Activated CD4-positive, alpha-beta memory T cell treated with anti-CD3 and anti-CD28 coated beads, Interleukin-2, amount 10 ng/mL, durations not matched to agents 7 days and 5 days (primary cell): ENCODE measurements at regions not wholly inside any gene's neighbourhood (a gene's known extent, or its start where the extent isn't known, plus 50 kb on each side); places are given as distances from the start of the nearest gene placed in this dataset.
"Not testable (repeated sequence)": the region's sequence is repeated elsewhere in the genome, so short reads cannot be mapped to it uniquely, and the experiment has no call there.

Experiments
- CTCF ChIA-PET: fragments of 350-600 bp; sonication (Branson Sonifier 250); formaldehyde crosslinking; loops from one replicate; lab custom pipeline; 2021; ENCODE audit warnings: antibody characterized with exemption, inconsistent platforms; lab: Charles Lee
- POLR2A ChIA-PET: fragments of 350-600 bp; sonication (Branson Sonifier 250); formaldehyde crosslinking; loops from one replicate; lab custom pipeline; 2021; ENCODE audit warnings: antibody characterized with exemption; lab: Charles Lee
- DNase-seq: peaks from one replicate; pipeline ENCODE4 v3.0.0-alpha.2; 2020
- H3K27ac Mint-ChIP-seq: one replicate; pipeline ENCODE4 v1.8.0; 2021; ENCODE audit warnings: mild to moderate bottlenecking, mixed read lengths
- H3K27me3 Mint-ChIP-seq: one replicate; pipeline ENCODE4 v1.8.0; 2021; ENCODE audit warnings: mixed read lengths
- H3K36me3 Mint-ChIP-seq: one replicate; pipeline ENCODE4 v1.8.0; 2021; ENCODE audit warnings: low read depth, mixed read lengths
- H3K4me1 Mint-ChIP-seq: one replicate; pipeline ENCODE4 v1.8.0; 2021; ENCODE audit warnings: mixed read lengths
- H3K4me3 Mint-ChIP-seq: one replicate; pipeline ENCODE4 v1.8.0; 2021; ENCODE audit warnings: mild to moderate bottlenecking, mixed read lengths
- H3K9me3 Mint-ChIP-seq: one replicate; pipeline ENCODE4 v1.8.0; 2021; ENCODE audit warnings: mixed read lengths

DNA sequence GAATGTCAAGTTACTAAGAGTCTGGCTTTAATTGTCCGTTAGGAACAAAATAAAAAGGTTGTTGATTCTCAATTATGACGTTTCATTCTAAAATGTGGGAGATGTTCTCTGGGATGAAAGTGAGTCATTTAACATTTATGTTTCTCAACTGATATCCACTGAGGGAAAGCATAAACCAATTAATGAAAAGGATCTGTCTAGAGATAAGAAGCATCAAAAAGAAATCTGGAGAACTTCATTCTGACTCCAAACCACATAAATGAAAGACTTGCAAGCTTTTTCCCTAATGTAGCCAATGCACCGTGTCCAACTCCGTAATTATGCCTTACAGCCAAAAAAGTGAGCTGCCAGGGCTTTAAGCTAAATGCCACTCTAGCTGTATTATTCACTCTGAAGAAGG lies 654.2 kb downstream of the TLE1 start:
- H3K9me3 Mint-ChIP-seq = peaks cover 2% of the 10 kb centered on the region
- no peaks in the 10 kb centered on the region for H3K36me3 Mint-ChIP-seq
- CTCF ChIA-PET = no interaction called here
- POLR2A ChIA-PET = no interaction called here
- no peak overlapping the region for H3K4me3 Mint-ChIP-seq
- H3K4me1 Mint-ChIP-seq = no peaks in the 10 kb centered on the region
- H3K27me3 Mint-ChIP-seq = no peaks in the 10 kb centered on the region
- H3K27ac Mint-ChIP-seq = no peak overlapping the region
- no peak for DNase-seq

DNA sequence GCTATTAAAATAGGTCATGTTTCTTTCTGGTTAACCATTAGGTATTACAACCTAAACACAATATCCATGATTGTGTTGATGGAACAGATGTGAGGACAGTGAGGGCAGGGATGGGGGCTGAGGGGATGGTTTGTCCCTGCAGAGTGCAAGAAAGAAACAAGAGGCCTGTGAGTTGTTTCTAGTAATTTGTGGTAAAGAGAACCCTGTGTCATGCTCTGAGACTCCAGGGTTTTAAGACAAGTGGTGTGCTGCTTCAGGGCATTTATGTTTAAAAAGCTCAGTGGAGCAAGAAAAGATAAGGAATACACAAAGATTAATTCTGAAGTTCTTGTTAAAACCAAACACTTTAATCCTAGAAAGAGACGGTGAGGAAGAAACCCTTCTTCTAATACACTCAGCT lies 656.5 kb downstream of the TLE1 start:
- no peaks in the 10 kb centered on the region for H3K4me1 Mint-ChIP-seq
- no peaks in the 10 kb centered on the region for H3K9me3 Mint-ChIP-seq
- H3K36me3 Mint-ChIP-seq = no peaks in the 10 kb centered on the region
- no peak for DNase-seq
- no peak overlapping the region for H3K27ac Mint-ChIP-seq
- ChIA-PET POLR2A (no interaction called here), CTCF (no interaction called here)
- H3K27me3 Mint-ChIP-seq = no peaks in the 10 kb centered on the region
- no peak overlapping the region for H3K4me3 Mint-ChIP-seq

DNA sequence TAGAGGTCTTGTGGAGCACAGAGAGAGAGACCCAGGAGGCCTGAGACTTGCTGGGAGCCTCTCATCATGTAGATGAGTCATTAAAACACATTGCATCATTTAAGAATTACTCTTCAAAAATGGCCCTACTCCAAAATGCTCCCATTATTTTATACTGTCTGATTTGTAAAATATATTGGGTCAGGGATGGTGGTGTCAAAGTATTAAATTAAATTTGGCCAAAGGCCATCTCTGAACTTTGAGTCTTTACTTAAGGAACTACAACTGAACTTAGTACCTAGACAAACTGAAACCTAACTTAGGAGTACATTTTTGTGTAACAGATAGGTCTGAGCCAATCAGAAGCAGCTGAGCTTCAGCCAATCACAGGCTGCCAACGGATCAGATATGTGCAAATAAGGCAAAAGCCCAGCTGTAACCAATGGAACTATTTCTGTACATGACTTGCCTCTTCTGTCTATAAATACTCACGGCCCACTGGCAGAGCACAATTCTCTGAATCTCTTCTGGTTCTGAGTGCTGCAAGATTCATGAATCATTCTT lies 657.2 kb downstream of the TLE1 start:
- H3K9me3 Mint-ChIP-seq = no peaks in the 10 kb centered on the region
- no peak overlapping the region for H3K4me3 Mint-ChIP-seq
- H3K27ac Mint-ChIP-seq = no peak overlapping the region
- no peaks in the 10 kb centered on the region for H3K36me3 Mint-ChIP-seq
- DNase-seq = no peak
- ChIA-PET POLR2A (no interaction called here), CTCF (no interaction called here)
- no peaks in the 10 kb centered on the region for H3K4me1 Mint-ChIP-seq
- H3K27me3 Mint-ChIP-seq = no peaks in the 10 kb centered on the region

- ChIA-PET POLR2A (no interaction called here), CTCF (no interaction called here)
- H3K4me3 Mint-ChIP-seq = no peak overlapping the region
- no peaks in the 10 kb centered on the region for H3K27me3 Mint-ChIP-seq
- no peaks in the 10 kb centered on the region for H3K9me3 Mint-ChIP-seq
- H3K36me3 Mint-ChIP-seq = no peaks in the 10 kb centered on the region
- no peak overlapping the region for H3K27ac Mint-ChIP-seq
- no peaks in the 10 kb centered on the region for H3K4me1 Mint-ChIP-seq
- no peak for DNase-seq
These were observed 657.8 kb downstream of the TLE1 start for GRCh38 chr9:81031422-81032029.

DNA sequence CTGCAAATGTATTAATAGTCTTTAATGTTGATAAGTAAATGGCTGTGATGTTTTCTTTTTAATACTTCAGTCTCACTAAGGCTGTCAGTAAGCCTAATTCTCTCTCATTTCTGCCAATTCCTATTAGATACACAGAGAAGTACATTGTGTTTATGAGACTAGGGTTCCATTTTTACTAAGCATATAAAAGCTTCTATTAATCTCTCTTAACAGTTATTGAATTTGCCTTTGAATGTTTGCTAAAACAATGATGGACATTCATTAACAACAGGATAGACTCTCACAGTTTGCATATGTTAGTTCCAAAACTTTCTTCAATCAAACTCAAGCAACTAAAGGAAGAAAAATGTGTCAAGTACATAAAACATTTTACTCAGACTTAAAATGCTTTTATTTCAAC lies 659.3 kb downstream of the TLE1 start:
- H3K27ac Mint-ChIP-seq = no peak overlapping the region
- POLR2A ChIA-PET = no interaction called here

GRCh38 chr9:81028504-81028903 lies 660.8 kb downstream of the TLE1 start:
- no peaks in the 10 kb centered on the region for H3K9me3 Mint-ChIP-seq
- H3K27me3 Mint-ChIP-seq = no peaks in the 10 kb centered on the region
- POLR2A ChIA-PET = no interaction called here
- H3K4me1 Mint-ChIP-seq = no peaks in the 10 kb centered on the region
- no peak for DNase-seq
- no peak overlapping the region for H3K27ac Mint-ChIP-seq
- no peak overlapping the region for H3K4me3 Mint-ChIP-seq
- CTCF ChIA-PET = no interaction called here
- no peaks in the 10 kb centered on the region for H3K36me3 Mint-ChIP-seq

More for the DNA sequence above, 659.3 kb downstream of the TLE1 start:
- H3K36me3 Mint-ChIP-seq = no peaks in the 10 kb centered on the region
- no peak for DNase-seq
- CTCF ChIA-PET = no interaction called here
- H3K4me1 Mint-ChIP-seq = no peaks in the 10 kb centered on the region
- no peak overlapping the region for H3K4me3 Mint-ChIP-seq
- H3K27me3 Mint-ChIP-seq = no peaks in the 10 kb centered on the region
- H3K9me3 Mint-ChIP-seq = no peaks in the 10 kb centered on the region

- Mint-ChIP-seq H3K27ac (no peak overlapping the region), H3K9me3 (peaks cover 4% of the 10 kb centered on the region), H3K27me3 (no peaks in the 10 kb centered on the region), H3K4me3 (no peak overlapping the region), H3K36me3 (no peaks in the 10 kb centered on the region), H3K4me1 (no peaks in the 10 kb centered on the region)
- DNase-seq = no peak
- CTCF ChIA-PET = no interaction called here
- POLR2A ChIA-PET = no interaction called here
These were observed 667.2 kb downstream of the TLE1 start for GRCh38 chr9:81022177-81022576.

DNA sequence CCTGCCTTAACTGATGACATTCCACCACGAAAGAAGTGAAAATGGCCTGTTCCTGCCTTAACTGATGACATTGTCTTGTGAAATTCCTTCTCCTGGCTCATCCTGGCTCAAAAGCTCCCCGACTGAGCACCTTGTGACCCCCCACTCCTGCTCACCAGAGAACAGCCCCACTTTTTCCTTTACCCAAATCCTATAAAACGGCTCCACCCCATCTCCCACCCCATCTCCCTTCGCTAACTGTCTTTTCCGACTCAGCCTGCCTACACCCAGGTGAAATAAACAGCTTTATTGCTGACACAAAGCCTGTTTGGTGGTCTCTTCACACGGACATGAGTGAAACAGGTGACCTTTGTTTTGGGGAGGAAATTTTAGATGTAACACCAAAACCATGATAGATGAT lies 674.4 kb downstream of the TLE1 start:
- H3K4me1 Mint-ChIP-seq = not testable (repeated sequence)
- peaks cover 24% of the 10 kb centered on the region for H3K9me3 Mint-ChIP-seq

DNA sequence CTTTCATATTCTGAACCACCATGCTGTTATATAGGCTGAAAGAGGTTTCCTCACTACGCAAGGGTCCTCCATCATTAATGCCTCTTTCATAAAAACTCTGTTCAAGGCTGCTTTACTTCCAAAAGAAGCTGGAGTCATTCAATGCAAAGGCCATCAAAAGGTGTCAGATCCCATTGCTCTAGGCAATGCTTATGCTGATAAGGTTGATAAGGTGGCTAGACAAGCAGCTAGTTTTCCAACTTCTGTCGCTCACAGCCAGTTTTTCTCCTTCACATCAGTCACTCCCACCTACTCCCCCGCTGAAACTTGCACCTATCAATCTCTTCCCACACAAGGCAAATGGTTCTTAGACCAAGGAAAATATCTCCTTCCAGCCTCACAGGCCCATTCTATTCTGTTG lies 676.2 kb downstream of the TLE1 start:
- H3K27ac Mint-ChIP-seq, H3K4me3 Mint-ChIP-seq, DNase-seq, H3K27me3 Mint-ChIP-seq, CTCF ChIA-PET, H3K4me1 Mint-ChIP-seq, POLR2A ChIA-PET, H3K36me3 Mint-ChIP-seq: not testable (repeated sequence)
- peaks cover 27% of the 10 kb centered on the region for H3K9me3 Mint-ChIP-seq

More for the DNA sequence above, 674.4 kb downstream of the TLE1 start:
- POLR2A ChIA-PET, DNase-seq, H3K4me3 Mint-ChIP-seq, H3K27me3 Mint-ChIP-seq, H3K36me3 Mint-ChIP-seq, CTCF ChIA-PET, H3K27ac Mint-ChIP-seq: not testable (repeated sequence)

GRCh38 chr9:81002906-81003305 lies 686.4 kb downstream of the TLE1 start:
- Mint-ChIP-seq H3K4me3 (no peak overlapping the region), H3K27me3 (no peaks in the 10 kb centered on the region), H3K27ac (no peak overlapping the region), H3K36me3 (no peaks in the 10 kb centered on the region), H3K9me3 (peaks cover 20% of the 10 kb centered on the region), H3K4me1 (no peaks in the 10 kb centered on the region)
- ChIA-PET POLR2A (no interaction called here), CTCF (no interaction called here)
- no peak for DNase-seq

DNA sequence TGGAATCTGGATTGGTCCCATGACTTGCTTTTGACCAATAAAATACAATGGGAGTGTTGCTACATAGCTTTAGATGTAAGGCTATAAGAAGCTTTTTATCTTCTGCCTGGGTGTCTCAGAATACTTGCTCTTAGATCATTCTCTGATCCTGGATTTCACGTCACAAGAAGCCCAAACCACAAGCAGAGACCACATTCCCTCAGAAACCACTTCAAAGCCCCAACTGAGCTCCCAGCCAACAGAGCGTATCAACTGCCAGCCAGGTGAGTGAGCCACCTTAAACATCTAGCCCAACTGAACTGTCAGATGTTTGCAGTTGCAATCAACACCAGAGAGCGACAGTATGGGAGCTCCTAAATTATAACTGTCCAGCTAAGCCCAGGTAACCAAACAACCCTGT lies 687.1 kb downstream of the TLE1 start:
- no peak for DNase-seq
- POLR2A ChIA-PET = no interaction called here
- H3K27ac Mint-ChIP-seq = no peak overlapping the region
- peaks cover 20% of the 10 kb centered on the region for H3K9me3 Mint-ChIP-seq
- CTCF ChIA-PET = no interaction called here
- no peaks in the 10 kb centered on the region for H3K36me3 Mint-ChIP-seq
- no peaks in the 10 kb centered on the region for H3K4me1 Mint-ChIP-seq
- H3K27me3 Mint-ChIP-seq = no peaks in the 10 kb centered on the region
- H3K4me3 Mint-ChIP-seq = no peak overlapping the region

GRCh38 chr9:80995759-80996158 lies 693.6 kb downstream of the TLE1 start:
- no peak for DNase-seq
- ChIA-PET CTCF (no interaction called here), POLR2A (no interaction called here)
- Mint-ChIP-seq H3K4me3 (no peak overlapping the region), H3K36me3 (no peaks in the 10 kb centered on the region), H3K4me1 (no peaks in the 10 kb centered on the region), H3K27me3 (no peaks in the 10 kb centered on the region), H3K27ac (no peak overlapping the region), H3K9me3 (peaks cover 5% of the 10 kb centered on the region)

DNA sequence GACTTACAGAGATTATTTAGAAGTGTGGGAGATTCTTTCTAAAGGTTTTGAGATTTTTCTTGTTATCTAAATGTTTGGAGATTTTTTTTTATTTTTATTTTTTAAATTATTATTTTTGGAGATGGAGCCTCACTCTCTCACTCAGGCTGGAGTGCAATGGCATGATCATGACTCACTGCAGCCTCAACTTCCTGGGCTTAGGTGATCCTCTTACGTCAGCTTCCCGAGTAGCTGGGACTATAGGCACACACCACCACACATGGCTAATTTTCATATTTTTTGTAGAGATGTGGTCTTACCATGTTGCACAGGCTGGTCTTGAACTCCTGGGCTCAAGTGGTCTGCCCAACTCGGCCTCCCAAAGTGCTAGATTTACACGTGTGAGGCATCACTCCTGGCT lies 694.5 kb downstream of the TLE1 start:
- no peaks in the 10 kb centered on the region for H3K36me3 Mint-ChIP-seq
- no peaks in the 10 kb centered on the region for H3K27me3 Mint-ChIP-seq
- H3K4me1 Mint-ChIP-seq = no peaks in the 10 kb centered on the region
- peaks cover 5% of the 10 kb centered on the region for H3K9me3 Mint-ChIP-seq
- ChIA-PET POLR2A (no interaction called here), CTCF (no interaction called here)
- no peak for DNase-seq
- H3K4me3 Mint-ChIP-seq = no peak overlapping the region
- no peak overlapping the region for H3K27ac Mint-ChIP-seq

- H3K4me3 Mint-ChIP-seq, H3K36me3 Mint-ChIP-seq, H3K9me3 Mint-ChIP-seq, POLR2A ChIA-PET, H3K4me1 Mint-ChIP-seq, CTCF ChIA-PET, DNase-seq, H3K27me3 Mint-ChIP-seq, H3K27ac Mint-ChIP-seq: not testable (repeated sequence)
These were observed 703.8 kb downstream of the TLE1 start for GRCh38 chr9:80985595-80985994.
